Kidney (tissue), 13 donors: ENCODE measurements at regions not wholly inside any gene's neighbourhood (a gene's known extent, or its start where the extent isn't known, plus 50 kb on each side); places are given as distances from the start of the nearest gene placed in this dataset.

Experiments
- DNase-seq, 5 donors: peaks; one replicate each; pipeline ENCODE4 v3.0.0-alpha.2; 2013 to 2020
- FAIRE-seq: peaks from 2 replicates; lab custom pipeline; 2012; peaks lifted over from hg19 to GRCh38; lab: Jason Lieb, UNC
- H3K27ac ChIP-seq, 2 donors: one replicate each; pipeline ENCODE4 v1.7.0; 2013; ENCODE audit warnings: low read depth in 2 of 2, low read length in 2 of 2, inconsistent platforms in 1 of 2
- H3K27me3 ChIP-seq: one replicate; pipeline ENCODE4 v1.7.1; 2013; ENCODE audit warnings: low read length, inconsistent platforms; ENCODE audit not compliant: control insufficient read depth, insufficient read depth
- H3K36me3 ChIP-seq, 3 donors: one replicate each; pipeline versions ENCODE4 v1.7.0 to v1.7.1; 2013; ENCODE audit warnings: low read length in 3 of 3, control low read depth in 1 of 3, inconsistent platforms in 1 of 3; ENCODE audit not compliant: insufficient read depth in 3 of 3, control insufficient read depth in 2 of 3
- H3K4me1 ChIP-seq, 3 donors: one replicate each; pipeline versions ENCODE4 v1.7.0 to v1.7.1; 2013; ENCODE audit warnings: low read length in 3 of 3, inconsistent platforms in 1 of 3, low read depth in 1 of 3; ENCODE audit not compliant: control insufficient read depth in 2 of 3, insufficient read depth in 2 of 3
- H3K4me3 ChIP-seq, 3 donors: one replicate each; pipeline versions ENCODE4 v1.7.0 to v1.8.1; 2013; ENCODE audit warnings: low read length in 3 of 3, control low read depth in 1 of 3, inconsistent platforms in 1 of 3
- H3K9ac ChIP-seq, 3 donors: one replicate each; pipeline versions ENCODE4 v1.7.0 to v1.7.1; 2013; ENCODE audit warnings: low read length in 3 of 3, control low read depth in 1 of 3, inconsistent platforms in 1 of 3
- H3K9me3 ChIP-seq, 3 donors: one replicate each; pipeline versions ENCODE4 v1.7.0 to v1.7.1; 2013; ENCODE audit warnings: low read length in 3 of 3, control low read depth in 1 of 3, inconsistent platforms in 1 of 3; ENCODE audit not compliant: control insufficient read depth in 2 of 3, insufficient read depth in 1 of 3
- intact Hi-C: fragments of 100-400 bp; cut with DNase I; formaldehyde crosslinking; loops from one replicate; pipeline ENCODE4 v1.11.1; 2022
- TF ChIP-seq, protein P1 (sequence below): IDR thresholded peaks from 3 replicates; pipeline ENCODE4 v1.5.1; 2012; ENCODE audit warnings: mild to moderate bottlenecking, moderate library complexity, borderline replicate concordance; ENCODE audit not compliant: insufficient read depth; ENCODE audit errors: extremely low read depth
- donor health status: control.
- donor health status: control.
- donor health status: control.
- donor health status: control.
- donor health status: control.
- donor health status: DM: yes; HTN: yes; CAD: no.
- donor health status: Normal renal cell carcinoma (clear cell type).

DNA sequence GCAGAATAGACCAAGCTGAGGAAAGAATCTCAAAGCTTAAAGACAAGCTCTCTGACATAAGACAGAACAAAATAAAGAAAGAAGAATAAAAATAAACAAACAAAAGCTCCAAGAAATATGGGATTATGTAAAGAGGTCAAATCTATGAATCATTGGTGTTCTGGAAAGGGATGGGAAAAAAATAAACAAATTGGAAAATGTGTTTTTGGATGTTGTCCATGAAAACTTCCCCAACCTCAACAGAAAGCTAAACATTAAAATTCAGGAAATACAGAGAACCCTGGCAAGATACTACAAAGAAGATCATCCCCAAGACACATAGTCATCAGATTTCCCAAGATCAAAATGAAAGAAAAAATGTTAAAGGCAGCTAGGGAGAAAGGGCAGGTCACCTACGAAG, 662.0 kb upstream of the CDH18 start:
- Histone ChIP-seq H3K4me1 (no peaks in the 10 kb centered on the region), H3K9ac (no peak overlapping the region), H3K9me3 (no peaks in the 10 kb centered on the region), H3K27ac (no peak overlapping the region), H3K36me3 (no peaks in the 10 kb centered on the region), H3K27me3 (no peaks in the 10 kb centered on the region), H3K4me3 (no peak overlapping the region)
- DNase-seq, result no peak
- TF ChIP-seq, protein P1, sequence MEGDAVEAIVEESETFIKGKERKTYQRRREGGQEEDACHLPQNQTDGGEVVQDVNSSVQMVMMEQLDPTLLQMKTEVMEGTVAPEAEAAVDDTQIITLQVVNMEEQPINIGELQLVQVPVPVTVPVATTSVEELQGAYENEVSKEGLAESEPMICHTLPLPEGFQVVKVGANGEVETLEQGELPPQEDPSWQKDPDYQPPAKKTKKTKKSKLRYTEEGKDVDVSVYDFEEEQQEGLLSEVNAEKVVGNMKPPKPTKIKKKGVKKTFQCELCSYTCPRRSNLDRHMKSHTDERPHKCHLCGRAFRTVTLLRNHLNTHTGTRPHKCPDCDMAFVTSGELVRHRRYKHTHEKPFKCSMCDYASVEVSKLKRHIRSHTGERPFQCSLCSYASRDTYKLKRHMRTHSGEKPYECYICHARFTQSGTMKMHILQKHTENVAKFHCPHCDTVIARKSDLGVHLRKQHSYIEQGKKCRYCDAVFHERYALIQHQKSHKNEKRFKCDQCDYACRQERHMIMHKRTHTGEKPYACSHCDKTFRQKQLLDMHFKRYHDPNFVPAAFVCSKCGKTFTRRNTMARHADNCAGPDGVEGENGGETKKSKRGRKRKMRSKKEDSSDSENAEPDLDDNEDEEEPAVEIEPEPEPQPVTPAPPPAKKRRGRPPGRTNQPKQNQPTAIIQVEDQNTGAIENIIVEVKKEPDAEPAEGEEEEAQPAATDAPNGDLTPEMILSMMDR, result no peak
- intact Hi-C loops, result no loop called here
- FAIRE-seq, result no peak

DNA sequence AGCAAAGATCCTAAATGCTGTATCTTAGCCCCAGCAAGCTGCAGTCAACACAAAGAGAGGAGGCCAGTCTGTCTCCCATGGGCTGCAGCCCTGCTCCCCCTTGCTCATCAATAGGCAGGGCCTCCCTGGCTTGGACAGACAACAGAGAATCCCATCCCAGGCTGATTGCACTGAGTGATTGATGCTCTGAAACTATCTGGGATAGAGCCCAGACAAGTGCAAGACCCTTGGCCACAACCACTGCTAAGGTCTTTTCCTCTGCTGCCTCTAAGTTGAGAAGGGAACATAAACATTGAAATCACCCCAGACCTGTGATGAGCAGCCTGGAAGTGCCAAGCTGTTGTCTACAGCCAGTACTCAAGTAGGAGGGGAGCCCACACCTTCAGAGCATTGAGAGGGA, 661.0 kb upstream of the CDH18 start:
- no peak overlapping the region for H3K27ac ChIP-seq
- FAIRE-seq, result no peak
- intact Hi-C loops, result no loop called here
- H3K36me3 ChIP-seq, result no peaks in the 10 kb centered on the region
- no peaks in the 10 kb centered on the region for H3K27me3 ChIP-seq
- TF ChIP-seq, protein P1, result no peak
- no peak overlapping the region for H3K9ac ChIP-seq
- no peak for DNase-seq
- no peaks in the 10 kb centered on the region for H3K4me1 ChIP-seq
- no peak overlapping the region for H3K4me3 ChIP-seq
- no peaks in the 10 kb centered on the region for H3K9me3 ChIP-seq

DNA sequence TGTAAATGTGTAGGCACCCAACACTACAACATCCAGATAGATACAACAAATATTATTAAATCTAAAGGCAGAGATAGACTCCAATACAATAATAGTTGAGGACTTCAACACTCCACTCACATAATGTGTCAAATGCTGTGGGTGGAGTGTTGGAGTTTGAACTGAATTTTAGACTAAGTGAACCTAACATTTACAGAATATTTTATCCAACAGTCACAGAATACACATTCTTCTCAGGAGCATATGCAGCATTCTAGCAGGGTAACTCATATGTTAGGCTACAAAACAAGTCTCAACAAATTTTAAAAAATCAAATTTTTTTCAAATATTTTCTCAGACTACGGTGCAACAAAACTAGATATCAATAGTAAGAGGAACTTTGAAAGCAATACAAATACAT, 648.7 kb upstream of the CDH18 start:
- Histone ChIP-seq H3K9me3 (no peaks in the 10 kb centered on the region), H3K36me3 (no peaks in the 10 kb centered on the region), H3K27me3 (no peaks in the 10 kb centered on the region), H3K27ac (no peak overlapping the region), H3K9ac (no peak overlapping the region), H3K4me1 (no peaks in the 10 kb centered on the region), H3K4me3 (no peak overlapping the region)
- TF ChIP-seq, protein P1, result no peak
- FAIRE-seq (no peak), DNase-seq (no peak)
- intact Hi-C loops, result no loop called here

DNA sequence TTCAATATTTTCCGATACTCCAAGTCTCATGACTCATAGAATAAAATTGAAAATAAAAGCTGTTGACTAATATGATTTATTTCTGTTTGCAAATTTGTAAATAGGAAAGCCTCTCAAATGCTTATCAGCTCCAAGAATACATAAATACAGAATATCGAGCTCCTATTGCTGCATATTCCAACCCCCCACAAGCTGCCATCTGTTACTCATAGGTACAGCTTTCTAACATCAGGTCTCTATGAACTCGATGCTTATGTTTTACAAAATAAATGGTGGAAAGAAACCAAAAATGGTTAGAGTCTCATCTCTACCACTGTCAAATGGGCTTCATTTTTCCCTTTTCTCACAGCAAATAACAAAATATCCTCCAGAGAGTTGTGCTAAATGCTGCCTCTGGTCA, 631.6 kb upstream of the CDH18 start:
- no peak for DNase-seq
- Histone ChIP-seq H3K27ac (no peak overlapping the region), H3K9me3 (no peaks in the 10 kb centered on the region), H3K27me3 (no peaks in the 10 kb centered on the region), H3K9ac (no peak overlapping the region), H3K4me1 (no peaks in the 10 kb centered on the region), H3K36me3 (no peaks in the 10 kb centered on the region), H3K4me3 (no peak overlapping the region)
- TF ChIP-seq, protein P1, result no peak
- intact Hi-C loops, result no loop called here
- FAIRE-seq, result no peak
